ENCODE measurements at regions not wholly inside any gene's neighbourhood (a gene's known extent, or its start where the extent isn't known, plus 50 kb on each side); places are given as distances from the start of the nearest gene placed in this dataset.

DNA sequence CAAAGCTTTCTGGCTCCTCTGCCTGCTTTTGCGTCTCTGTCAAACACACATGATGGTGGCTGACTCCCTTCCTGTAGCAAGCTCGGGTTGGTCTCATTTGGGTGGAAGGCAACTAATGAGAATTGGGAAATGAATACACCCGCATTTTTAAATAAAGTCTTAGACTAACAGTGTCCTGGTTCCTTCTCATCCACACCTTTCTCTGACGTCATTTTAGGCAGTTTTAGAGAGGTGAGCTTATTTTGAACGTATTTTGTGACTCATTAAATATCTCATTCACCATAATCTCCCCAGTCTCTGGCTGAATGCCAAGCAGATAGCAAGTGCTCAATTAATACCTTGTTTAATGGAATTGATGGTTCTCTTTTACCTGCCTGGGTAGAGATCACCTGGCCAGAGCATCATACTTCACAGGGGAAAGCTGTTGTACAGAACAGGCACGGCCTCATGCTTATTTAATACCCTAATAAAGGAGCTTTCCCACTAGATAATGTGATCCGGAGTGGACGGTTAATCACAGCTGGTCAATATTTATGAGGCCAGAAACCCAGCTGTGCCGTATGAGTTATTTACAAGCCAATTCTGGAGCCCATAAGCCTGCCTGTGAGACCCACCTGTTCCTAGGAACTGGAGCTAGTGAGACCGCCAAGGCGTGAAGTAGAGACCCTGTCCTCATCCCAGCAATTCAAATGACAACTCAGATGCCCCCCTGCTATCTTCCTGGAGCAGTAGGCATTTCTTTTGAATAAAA is 149.7 kb upstream of the PROK2 start:
- no peak for DNase-seq (ENCODE audit: low read depth)
- TF ChIP-seq CTCF (IDR thresholded peaks at IDR 0.05; ENCODE audit: control insufficient read depth, insufficient read depth, low read depth, low read length, missing control alignments), result no peak
- H3K4me3 ChIP-seq (ENCODE audit: control insufficient read depth, low read depth, low read length), result no peak overlapping the region

DNA sequence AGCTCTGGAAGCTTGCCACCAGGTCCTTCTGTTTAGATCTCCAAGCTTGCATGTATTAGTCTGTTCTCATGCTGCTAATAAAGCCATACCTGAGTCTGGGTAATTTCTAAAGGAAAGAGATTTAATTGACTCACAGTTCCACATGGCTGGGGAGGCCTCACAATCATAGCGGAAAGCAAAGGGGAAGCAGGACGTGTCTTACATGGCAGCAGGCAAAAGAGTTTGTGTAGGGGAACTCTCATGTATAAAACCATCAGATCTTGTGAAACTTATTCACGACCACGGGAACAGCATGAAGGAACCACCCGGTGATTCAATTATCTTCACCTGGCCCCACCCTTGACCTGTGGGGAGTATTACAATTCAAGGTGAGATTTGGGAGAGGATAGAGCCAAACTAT is 147.0 kb upstream of the PROK2 start:
- no peak overlapping the region for H3K4me3 ChIP-seq (ENCODE audit: control insufficient read depth, low read depth, low read length)
- no peak for DNase-seq (ENCODE audit: low read depth)
- TF ChIP-seq CTCF (IDR thresholded peaks at IDR 0.05; ENCODE audit: control insufficient read depth, insufficient read depth, low read depth, low read length, missing control alignments), result no peak

DNA sequence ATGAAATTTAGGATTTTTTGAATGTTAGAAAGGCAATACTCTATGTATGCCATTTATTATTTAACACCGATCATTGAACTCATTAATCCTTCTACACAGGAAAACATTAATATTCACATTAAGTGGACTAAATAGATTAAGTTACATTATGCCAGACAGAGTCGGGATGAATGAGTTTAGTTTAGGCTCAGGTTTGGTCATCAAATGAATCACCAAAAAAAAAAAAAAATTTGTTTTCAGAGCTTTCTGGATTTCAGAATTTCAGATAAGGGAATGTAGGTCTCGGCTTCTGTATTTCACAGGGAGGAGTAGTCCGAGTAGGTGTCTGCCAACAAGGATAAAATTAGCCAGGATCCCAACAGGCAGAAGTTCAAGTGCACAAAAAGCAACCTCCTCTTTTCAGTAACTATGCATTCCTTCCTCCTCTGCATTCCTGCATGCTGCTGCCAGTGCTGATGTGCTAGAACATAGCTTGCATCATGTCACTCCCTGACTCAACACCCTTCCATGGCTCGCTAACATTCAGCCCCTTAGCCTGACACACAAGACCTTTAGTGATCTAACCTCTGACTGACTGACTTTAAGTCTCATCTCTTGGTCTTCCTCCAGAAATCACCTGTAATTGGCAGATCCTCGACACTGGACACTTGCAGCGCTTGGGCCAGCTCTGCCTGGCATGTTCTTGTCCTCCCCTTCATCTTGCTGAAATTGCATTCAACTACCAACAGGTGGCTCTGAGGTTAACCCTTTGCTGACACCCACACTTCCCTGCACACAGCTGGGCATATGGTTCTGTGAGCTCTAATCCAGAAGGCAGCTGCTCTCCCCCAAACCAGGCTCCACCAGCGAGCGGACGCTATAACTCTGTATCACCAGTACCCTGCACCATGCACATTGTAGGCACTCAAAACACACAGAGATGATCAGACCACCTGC is 145.4 kb upstream of the PROK2 start:
- H3K4me3 ChIP-seq (ENCODE audit: control insufficient read depth, low read depth, low read length), result no peak overlapping the region
- peak; percentile 2 for DNase-seq (ENCODE audit: low read depth)
- TF ChIP-seq CTCF (IDR thresholded peaks at IDR 0.05; ENCODE audit: control insufficient read depth, insufficient read depth, low read depth, low read length, missing control alignments), result no peak

GRCh38 chr3:71928212-71928611 is 143.3 kb upstream of the PROK2 start:
- H3K4me3 ChIP-seq (ENCODE audit: control insufficient read depth, low read depth, low read length), result no peak overlapping the region
- no peak for TF ChIP-seq CTCF (IDR thresholded peaks at IDR 0.05; ENCODE audit: control insufficient read depth, insufficient read depth, low read depth, low read length, missing control alignments)
- no peak for DNase-seq (ENCODE audit: low read depth)

GRCh38 chr3:71927505-71928066 is 142.6 kb upstream of the PROK2 start:
- TF ChIP-seq CTCF (IDR thresholded peaks at IDR 0.05; ENCODE audit: control insufficient read depth, insufficient read depth, low read depth, low read length, missing control alignments), result no peak
- no peak overlapping the region for H3K4me3 ChIP-seq (ENCODE audit: control insufficient read depth, low read depth, low read length)
- no peak for DNase-seq (ENCODE audit: low read depth)

GRCh38 chr3:71926616-71927015 is 141.7 kb upstream of the PROK2 start:
- no peak overlapping the region for H3K4me3 ChIP-seq (ENCODE audit: control insufficient read depth, low read depth, low read length)
- TF ChIP-seq CTCF (IDR thresholded peaks at IDR 0.05; ENCODE audit: control insufficient read depth, insufficient read depth, low read depth, low read length, missing control alignments), result no peak
- DNase-seq (ENCODE audit: low read depth), result no peak

Data from AG09309 (cell line).